Osteocyte (in vitro differentiated cells): ENCODE measurements at regions not wholly inside any gene's neighbourhood (a gene's known extent, or its start where the extent isn't known, plus 50 kb on each side); places are given as distances from the start of the nearest gene placed in this dataset.

Experiments
- DNase-seq: peaks from one replicate; pipeline ENCODE4 v3.0.0; 2021; ENCODE audit warnings: mixed read lengths; ENCODE audit not compliant: unreplicated experiment; ENCODE audit errors: extremely low spot score
- H3K27ac Mint-ChIP-seq: one replicate; pipeline ENCODE4 v1.8.0; 2021; ENCODE audit warnings: mild to moderate bottlenecking, mixed read lengths; ENCODE audit not compliant: unreplicated experiment
- H3K27me3 Mint-ChIP-seq: one replicate; pipeline ENCODE4 v1.8.0; 2021; ENCODE audit warnings: mixed read lengths; ENCODE audit not compliant: unreplicated experiment
- H3K36me3 Mint-ChIP-seq: one replicate; pipeline ENCODE4 v1.8.0; 2021; ENCODE audit warnings: mixed read lengths; ENCODE audit not compliant: unreplicated experiment
- H3K4me1 Mint-ChIP-seq: one replicate; pipeline ENCODE4 v1.8.0; 2021; ENCODE audit warnings: mixed read lengths; ENCODE audit not compliant: unreplicated experiment
- H3K4me3 Mint-ChIP-seq: one replicate; pipeline ENCODE4 v1.8.0; 2021; ENCODE audit warnings: mild to moderate bottlenecking, moderate library complexity, mixed read lengths; ENCODE audit not compliant: unreplicated experiment
- H3K9me3 Mint-ChIP-seq: one replicate; pipeline ENCODE4 v1.8.0; 2021; ENCODE audit warnings: mixed read lengths; ENCODE audit not compliant: unreplicated experiment
- TF ChIP-seq, protein P1 (sequence below): fragments of 200-600 bp; sonication (generic); IDR thresholded peaks from 2 replicates; pipeline ENCODE4 v1.5.0; 2021; ENCODE audit warnings: antibody characterized with exemption, mild to moderate bottlenecking, moderate library complexity

GRCh38 chr1:115215110-115215509, 122.9 kb downstream of the NGF start:
- Mint-ChIP-seq H3K27ac (no peak overlapping the region), H3K4me1 (peaks cover 19% of the 10 kb centered on the region), H3K36me3 (no peaks in the 10 kb centered on the region), H3K9me3 (no peaks in the 10 kb centered on the region), H3K4me3 (no peak overlapping the region), H3K27me3 (no peaks in the 10 kb centered on the region)
- no peak for DNase-seq
- TF ChIP-seq, protein P1, sequence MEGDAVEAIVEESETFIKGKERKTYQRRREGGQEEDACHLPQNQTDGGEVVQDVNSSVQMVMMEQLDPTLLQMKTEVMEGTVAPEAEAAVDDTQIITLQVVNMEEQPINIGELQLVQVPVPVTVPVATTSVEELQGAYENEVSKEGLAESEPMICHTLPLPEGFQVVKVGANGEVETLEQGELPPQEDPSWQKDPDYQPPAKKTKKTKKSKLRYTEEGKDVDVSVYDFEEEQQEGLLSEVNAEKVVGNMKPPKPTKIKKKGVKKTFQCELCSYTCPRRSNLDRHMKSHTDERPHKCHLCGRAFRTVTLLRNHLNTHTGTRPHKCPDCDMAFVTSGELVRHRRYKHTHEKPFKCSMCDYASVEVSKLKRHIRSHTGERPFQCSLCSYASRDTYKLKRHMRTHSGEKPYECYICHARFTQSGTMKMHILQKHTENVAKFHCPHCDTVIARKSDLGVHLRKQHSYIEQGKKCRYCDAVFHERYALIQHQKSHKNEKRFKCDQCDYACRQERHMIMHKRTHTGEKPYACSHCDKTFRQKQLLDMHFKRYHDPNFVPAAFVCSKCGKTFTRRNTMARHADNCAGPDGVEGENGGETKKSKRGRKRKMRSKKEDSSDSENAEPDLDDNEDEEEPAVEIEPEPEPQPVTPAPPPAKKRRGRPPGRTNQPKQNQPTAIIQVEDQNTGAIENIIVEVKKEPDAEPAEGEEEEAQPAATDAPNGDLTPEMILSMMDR = no peak

DNA sequence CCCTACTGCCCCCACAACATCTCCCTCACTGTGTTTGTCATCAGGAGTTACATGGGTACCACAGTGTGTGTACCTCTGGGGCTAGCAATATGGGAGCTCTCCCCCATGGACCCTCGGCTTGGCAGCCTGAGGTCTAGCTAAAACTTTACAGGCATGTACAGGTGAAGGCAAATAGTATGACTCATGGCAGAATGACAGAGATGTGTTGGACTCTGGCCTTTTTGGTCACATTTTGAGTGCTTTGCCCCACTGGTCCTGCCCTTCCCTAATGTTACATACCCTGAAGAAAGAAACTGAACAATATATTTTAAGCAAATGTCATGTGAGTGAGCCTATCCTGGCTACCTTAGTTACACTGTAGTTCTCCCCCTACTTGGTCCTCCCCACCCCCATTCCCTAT, 124.0 kb downstream of the NGF start:
- no peaks in the 10 kb centered on the region for H3K36me3 Mint-ChIP-seq
- no peak for DNase-seq
- H3K4me1 Mint-ChIP-seq = peaks cover 13% of the 10 kb centered on the region
- TF ChIP-seq, protein P1 = no peak
- H3K4me3 Mint-ChIP-seq = no peak overlapping the region
- H3K27me3 Mint-ChIP-seq = no peaks in the 10 kb centered on the region
- no peak overlapping the region for H3K27ac Mint-ChIP-seq
- H3K9me3 Mint-ChIP-seq = no peaks in the 10 kb centered on the region

DNA sequence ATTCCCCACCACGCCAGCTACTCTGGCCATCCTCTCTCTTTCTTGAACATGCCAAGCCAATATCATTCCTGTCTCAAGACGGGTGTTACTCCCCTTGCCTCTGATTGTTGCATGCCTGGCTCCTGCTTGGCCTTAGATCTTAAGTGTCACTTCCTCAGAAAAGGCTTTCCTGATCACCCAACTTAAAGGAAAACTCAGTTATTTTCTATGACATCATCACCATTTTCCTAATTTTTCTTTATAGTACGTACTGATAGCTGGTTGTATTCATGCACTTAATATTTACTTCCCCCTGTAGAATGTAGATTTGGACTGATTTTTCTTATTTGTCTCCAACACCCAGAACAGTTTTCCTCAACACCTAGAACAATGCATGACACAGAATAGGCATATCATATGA, 123.8 kb upstream of the TSPAN2 start:
- peaks cover 7% of the 10 kb centered on the region for H3K4me1 Mint-ChIP-seq
- H3K4me3 Mint-ChIP-seq = no peak overlapping the region
- no peak for DNase-seq
- no peak overlapping the region for H3K27ac Mint-ChIP-seq
- TF ChIP-seq, protein P1 = no peak
- H3K9me3 Mint-ChIP-seq = no peaks in the 10 kb centered on the region
- H3K27me3 Mint-ChIP-seq = no peaks in the 10 kb centered on the region
- no peaks in the 10 kb centered on the region for H3K36me3 Mint-ChIP-seq

DNA sequence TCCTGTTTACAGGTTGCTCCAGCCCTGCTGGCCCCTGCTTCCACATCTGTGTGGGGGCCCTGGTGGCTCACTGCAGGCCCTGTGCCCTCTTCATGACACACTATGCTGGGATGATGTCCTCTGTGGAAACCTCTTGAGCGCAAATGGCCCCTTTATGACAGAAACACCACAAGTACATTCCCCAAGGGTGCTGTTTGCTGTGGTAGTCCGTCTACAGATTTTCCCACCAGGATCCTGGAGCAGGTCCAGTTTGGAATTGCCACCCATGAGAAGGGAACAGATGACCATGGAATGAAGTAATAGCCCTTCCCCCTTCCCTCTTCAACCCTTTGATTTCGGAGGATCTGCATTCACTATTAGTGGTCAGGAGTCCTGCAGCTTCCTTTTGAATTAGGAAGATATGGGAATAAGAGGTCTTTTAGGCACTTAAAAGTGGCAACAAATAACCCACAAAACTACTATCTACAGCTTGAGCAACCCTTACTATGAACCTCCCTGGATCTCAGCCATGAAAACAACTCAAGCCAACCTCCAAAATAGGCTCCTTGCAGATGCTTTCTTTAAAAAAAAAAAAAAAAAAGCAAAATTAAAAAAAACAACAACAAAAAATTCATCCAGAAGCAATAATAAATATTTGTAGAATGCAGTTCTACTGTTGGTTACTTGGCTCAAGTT, 121.9 kb upstream of the TSPAN2 start:
- H3K27me3 Mint-ChIP-seq = no peaks in the 10 kb centered on the region
- DNase-seq = no peak
- H3K4me1 Mint-ChIP-seq = no peaks in the 10 kb centered on the region

GRCh38 chr1:115210302-115210711, 121.0 kb upstream of the TSPAN2 start:
- Mint-ChIP-seq H3K27me3 (no peaks in the 10 kb centered on the region), H3K27ac (no peak overlapping the region), H3K9me3 (no peaks in the 10 kb centered on the region), H3K4me1 (no peaks in the 10 kb centered on the region), H3K4me3 (no peak overlapping the region), H3K36me3 (no peaks in the 10 kb centered on the region)
- no peak for DNase-seq
- TF ChIP-seq, protein P1 = no peak

More for the DNA sequence above, 121.9 kb upstream of the TSPAN2 start:
- TF ChIP-seq, protein P1 = no peak
- Mint-ChIP-seq H3K9me3 (no peaks in the 10 kb centered on the region), H3K4me3 (no peak overlapping the region), H3K27ac (no peak overlapping the region), H3K36me3 (no peaks in the 10 kb centered on the region)
